Neural cell (in vitro differentiated cells): ENCODE measurements at regions not wholly inside any gene's neighbourhood (a gene's known extent, or its start where the extent isn't known, plus 50 kb on each side); places are given as distances from the start of the nearest gene placed in this dataset.

Experiments used
- CTCF ChIP-seq: fragments of 450-650 bp; IDR thresholded peaks from 2 replicates; pipeline ENCODE4 v1.5.1; 2014; ENCODE audit warnings: antibody characterized with exemption, mild to moderate bottlenecking, moderate library complexity; ENCODE audit not compliant: poor library complexity, severe bottlenecking
- EP300 ChIP-seq: fragments of 450-650 bp; conservative IDR thresholded peaks from 2 replicates; pipeline ENCODE4 v1.6.1; 2014; ENCODE audit warnings: antibody characterized with exemption, mild to moderate bottlenecking, moderate library complexity; ENCODE audit not compliant: poor library complexity, severe bottlenecking
- EZH2 ChIP-seq: fragments of 200-600, 300-800 bp; shearing (Covaris generic), sonication (generic); IDR thresholded peaks from 2 replicates; pipeline ENCODE4 v1.6.1; 2014; ENCODE audit warnings: antibody characterized with exemption, low read length, borderline replicate concordance, mild to moderate bottlenecking; ENCODE audit not compliant: insufficient read depth, poor library complexity, severe bottlenecking
- MXI1 ChIP-seq: fragments of 450-650 bp; conservative IDR thresholded peaks from 2 replicates; pipeline ENCODE4 v1.6.1; 2014; ENCODE audit warnings: antibody characterized with exemption, mild to moderate bottlenecking; ENCODE audit not compliant: poor library complexity, severe bottlenecking
- POLR2AphosphoS5 ChIP-seq: IDR thresholded peaks from 2 replicates; pipeline ENCODE4 v1.6.1; 2012
- RAD21 ChIP-seq: fragments of 450-650 bp; conservative IDR thresholded peaks from 2 replicates; pipeline ENCODE4 v1.6.1; 2014; ENCODE audit warnings: antibody characterized with exemption, mild to moderate bottlenecking, moderate library complexity
- REST ChIP-seq: IDR thresholded peaks from 2 replicates; pipeline ENCODE4 v1.6.1; 2012; ENCODE audit warnings: borderline replicate concordance
- TAF1 ChIP-seq: IDR thresholded peaks from 2 replicates; pipeline ENCODE4 v1.6.1; 2012; ENCODE audit warnings: low read depth

GRCh38 chr7:54215424-54215823, 326.8 kb upstream of the VSTM2A start:
- no peak for TF ChIP-seq REST
- no peak for TF ChIP-seq TAF1
- no peak for TF ChIP-seq CTCF
- TF ChIP-seq EZH2 = no peak
- no peak for TF ChIP-seq POLR2AphosphoS5
- no peak for TF ChIP-seq RAD21
- no peak for TF ChIP-seq MXI1
- TF ChIP-seq EP300 = no peak
